HG03460 (cell line): ENCODE measurements at regions not wholly inside any gene's neighbourhood (a gene's known extent, or its start where the extent isn't known, plus 50 kb on each side); places are given as distances from the start of the nearest gene placed in this dataset.

Experiments
- ATAC-seq: cut with Tn5 transposase; IDR thresholded peaks from one replicate; pipeline ENCODE4 v1.9.1; 2021; ENCODE audit not compliant: unreplicated experiment

DNA sequence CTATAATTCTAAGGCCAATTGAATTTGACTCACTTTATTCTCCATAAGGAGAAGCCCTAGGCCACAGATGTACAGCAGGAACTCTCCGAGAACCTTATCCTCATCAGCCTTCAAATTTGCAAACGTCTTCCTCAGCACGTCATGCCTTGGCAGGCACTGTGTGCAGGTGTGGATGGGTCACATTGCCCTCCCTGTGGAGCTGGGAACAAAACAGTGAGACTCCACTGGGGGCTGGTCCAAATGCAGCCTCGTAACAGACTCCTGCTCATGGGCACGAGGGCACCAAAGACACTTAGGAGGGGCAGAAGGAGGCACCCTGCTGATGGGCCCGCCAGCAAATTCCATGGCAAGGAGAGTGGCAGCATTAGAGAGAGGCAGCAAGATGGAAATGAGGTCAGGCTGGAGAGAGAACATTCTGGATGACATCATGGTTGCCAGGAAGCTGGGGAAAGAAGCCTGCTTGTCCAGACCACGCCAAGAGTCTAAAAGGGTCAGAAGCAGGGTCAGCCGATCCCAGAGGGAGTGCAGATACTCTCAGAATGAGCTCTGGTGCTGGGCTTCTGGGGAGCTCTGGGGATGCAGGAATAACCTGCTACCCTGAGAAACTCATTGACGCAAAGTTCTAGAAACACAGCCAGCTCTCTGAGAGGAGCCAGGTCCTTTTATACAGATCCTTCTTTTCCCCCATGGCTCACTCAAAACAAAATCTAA lies 242.2 kb downstream of the B3GLCT start:
- ATAC-seq, result no peak

DNA sequence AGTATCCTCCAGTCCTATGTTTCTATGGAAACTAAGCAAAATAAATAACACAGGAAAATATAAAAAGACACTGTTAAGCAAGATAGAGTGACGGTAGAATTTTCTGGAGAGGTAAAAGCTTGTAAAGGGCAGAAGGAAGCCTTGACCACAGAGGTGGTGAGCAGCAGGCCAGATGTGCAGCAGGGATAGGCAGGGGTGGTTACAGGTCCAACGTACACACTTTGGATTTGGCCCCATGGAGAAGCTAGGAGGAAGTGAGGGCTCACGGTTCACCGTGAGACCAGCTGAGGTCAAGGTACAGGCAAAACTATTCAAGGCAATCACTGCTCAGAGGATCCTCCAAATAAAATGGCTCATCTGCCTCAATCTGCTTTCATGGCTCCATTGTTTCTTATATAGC lies 242.8 kb downstream of the B3GLCT start:
- ATAC-seq, result no peak

DNA sequence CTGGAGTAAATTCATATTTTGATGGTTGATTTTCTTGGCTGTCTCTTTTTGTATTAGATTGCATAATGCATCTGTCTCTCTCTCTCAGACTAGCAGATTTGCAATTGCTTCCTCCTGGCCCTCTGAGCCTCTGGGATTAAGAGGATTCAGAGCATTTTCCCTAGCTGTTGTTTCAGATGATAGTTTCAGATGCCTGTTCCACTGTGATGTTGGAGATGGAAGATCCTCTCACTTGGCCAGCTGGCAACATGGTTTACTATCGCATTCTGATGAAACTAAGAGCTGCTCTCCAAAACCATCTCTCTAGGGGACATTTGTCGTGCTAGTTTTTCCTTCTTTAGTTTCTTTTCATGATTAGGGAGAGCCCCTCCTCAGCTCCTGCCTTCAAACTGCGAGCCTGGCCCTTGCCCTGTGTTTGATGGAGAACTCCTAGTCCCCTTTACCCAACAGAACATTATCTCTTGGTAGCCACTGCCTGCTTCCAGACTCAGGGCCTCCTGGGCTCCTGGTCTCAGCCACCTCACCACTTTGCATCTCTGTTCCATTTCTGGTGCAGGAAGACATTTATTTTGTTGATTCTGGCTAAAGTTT lies 244.6 kb downstream of the B3GLCT start:
- no peak for ATAC-seq

DNA sequence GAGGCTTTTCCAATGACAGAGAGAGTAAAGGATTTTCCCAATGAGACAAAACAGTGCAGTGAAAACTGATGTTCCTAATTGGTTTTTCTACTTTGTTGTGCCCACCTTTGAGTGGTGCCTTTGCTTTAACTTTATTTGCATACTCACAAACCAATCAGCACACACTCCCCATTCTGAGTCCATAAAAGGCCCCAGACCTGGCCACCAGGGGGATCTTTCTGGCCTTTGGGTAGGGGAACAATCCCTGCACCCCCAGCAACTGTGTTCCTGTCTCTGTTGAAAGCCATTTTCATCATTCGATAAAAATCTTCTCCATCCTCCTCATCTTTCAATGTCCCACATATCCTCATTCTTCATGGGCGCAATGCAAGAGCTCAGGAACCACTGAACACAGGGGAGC lies 252.8 kb downstream of the B3GLCT start:
- no peak for ATAC-seq

DNA sequence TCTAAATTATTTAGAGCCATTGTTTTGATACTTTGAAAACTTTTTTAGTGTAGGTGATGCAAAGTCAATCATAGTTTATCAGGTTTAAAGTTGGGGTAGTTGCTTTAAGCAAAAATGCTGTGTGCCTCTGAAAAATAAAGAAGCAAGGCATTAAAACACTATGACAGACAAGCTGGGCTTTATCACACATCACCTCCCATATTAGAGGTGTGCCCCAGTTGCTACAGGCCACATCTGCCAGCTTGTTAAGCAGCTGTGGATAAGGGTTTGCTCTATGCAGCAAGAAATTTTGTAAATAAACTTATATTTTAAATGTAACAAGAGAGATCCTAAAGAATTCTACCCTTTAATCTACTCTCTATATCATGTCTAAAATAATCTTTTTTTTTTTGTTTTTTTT lies 255.8 kb downstream of the B3GLCT start:
- no peak for ATAC-seq

DNA sequence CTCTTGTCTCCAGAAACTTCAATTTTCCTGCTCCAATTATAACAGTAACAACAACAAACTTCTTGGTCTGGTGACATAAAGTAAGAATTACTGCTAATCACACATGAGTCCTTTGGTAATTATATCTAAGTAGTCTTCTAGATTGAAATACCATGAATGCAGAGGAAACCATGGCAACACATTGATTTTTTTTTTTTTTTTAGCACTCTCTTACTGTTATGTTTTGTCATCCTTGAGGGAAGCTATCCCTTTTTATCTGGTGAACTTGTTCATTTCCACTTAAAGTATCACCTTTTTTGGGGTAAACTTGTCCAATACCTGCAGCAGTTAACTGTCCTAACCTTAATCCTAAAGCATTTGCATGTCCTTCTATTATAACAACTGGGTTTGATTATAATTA lies 256.3 kb downstream of the B3GLCT start:
- ATAC-seq, result no peak

DNA sequence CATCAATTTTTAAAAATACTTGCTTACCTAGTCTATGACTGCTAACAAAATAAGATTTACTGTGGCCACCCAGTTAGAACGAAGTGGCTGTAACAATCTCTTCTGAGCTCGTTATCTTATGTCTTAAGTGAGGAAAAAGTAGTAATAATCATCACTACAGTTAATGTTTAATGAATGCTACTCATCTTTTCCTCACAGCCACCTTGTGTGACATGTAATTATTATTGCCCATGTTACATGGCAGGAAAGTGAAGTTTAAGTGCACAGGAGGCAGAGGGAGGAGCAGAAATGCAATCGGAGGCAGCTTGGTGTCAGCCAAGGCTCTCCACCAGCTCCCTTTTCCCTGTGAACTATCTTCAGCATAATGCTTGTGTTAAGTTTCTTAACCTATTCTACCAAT lies 260.3 kb downstream of the B3GLCT start:
- ATAC-seq, result no peak

DNA sequence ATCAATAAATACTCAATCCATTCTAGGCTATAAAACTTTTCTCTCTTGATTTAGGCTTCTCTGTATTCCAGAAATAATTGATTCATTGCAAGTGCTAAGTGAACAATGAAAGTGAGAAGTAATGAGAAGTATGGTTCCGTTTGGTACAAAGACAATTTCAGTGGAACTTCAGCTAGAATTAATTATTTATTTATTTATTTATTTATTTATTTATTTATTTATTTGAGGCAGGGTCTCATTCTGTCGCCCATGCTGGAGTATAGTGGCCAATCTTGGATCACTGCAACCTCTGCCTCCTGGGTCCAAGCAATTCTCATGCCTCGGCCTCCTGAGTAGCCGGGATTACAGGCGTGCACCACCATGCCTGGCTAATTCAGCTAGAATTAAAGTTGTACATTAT lies 262.1 kb downstream of the B3GLCT start:
- no peak for ATAC-seq

DNA sequence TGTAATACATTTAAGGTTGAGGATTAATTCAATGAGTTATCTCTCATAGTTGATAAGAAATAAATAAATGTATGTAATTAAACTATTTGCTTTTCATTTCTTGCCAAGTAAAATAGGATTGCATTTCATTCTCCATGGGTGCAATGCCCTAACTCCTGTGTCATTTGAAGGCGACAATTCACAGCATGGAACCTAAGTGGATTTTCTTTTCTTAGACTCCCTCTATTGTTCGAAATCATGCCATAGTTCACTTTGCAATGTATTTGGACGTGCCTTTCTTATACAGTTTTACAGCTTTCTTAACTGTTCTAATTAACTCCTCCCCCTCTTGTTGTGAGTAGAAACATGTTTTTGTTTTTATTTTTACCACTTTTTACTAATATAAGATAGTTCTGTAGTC lies 263.0 kb downstream of the B3GLCT start:
- no peak for ATAC-seq

DNA sequence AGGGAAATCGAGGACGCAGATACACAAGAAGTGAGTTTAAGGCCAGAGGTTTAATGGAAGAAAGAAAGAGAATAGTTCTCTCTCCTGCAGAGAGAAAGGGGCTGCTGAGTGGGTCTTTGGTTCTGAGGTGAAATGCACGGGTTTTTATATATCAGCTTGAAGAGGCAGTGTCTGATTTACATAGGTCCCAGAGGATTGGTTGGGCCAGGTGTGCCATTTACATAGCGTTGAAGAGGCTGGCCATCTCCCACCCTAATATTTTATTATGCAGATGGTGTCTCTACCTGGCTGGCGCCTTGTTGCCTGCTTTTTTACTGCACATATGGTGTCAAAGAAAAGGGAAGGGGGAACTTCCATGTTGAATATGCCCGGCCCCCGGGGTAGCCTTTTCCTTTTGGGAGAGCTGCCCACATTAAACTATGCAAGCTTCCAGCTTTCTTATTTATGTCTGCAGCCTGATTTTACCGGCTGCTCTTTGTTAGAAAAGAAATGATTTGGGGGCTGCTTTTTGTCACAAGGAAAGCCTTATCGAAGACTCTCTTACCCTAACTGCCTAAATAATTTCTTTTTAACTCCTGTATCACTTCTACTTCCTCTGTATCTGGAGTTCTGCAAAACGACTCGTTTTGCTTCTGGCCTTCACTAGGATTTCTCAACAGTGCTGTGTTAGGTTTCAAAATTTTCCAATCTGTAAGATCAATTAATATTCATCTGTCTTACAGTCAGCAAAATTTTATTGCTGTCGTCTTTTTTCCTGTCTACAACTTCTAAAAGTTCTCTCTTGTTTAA lies 268.5 kb downstream of the B3GLCT start:
- ATAC-seq, result no peak

DNA sequence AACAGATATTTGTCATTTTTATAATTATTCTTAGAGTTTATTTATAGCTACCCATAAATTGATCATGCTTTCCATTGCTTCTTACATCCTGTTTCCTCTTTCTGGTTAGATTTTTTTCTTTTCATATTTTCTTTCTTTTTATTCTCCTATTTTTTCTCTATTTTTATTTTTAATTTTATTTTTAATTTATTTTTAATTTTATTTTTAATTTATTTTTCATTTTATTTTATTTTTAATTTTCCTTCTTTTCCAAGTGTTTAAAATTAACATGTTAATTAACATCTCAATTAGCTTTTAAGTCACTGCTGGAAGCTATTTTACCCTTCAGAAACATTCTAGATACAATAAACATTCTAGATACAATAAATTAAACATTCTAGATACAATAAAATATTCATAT lies 269.6 kb downstream of the B3GLCT start:
- no peak for ATAC-seq

DNA sequence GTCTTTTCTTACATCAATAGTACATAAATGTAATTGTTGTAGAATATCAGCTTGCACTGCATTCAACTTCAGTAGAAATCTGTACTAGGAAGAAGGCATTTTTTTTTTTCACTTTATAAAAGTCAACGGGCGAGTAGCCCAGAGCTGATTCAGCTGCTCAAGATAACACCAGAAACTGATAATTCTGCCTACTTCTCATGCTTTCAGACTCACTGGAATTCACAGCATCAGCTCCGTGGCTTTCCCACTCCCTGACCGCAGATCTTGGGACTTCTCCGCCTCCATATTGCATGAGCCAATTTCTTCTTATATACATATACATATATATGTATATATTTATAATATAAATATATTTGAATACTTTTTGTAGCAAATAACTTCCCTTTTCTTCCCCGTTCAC lies 263.1 kb upstream of the RXFP2 start:
- no peak for ATAC-seq

DNA sequence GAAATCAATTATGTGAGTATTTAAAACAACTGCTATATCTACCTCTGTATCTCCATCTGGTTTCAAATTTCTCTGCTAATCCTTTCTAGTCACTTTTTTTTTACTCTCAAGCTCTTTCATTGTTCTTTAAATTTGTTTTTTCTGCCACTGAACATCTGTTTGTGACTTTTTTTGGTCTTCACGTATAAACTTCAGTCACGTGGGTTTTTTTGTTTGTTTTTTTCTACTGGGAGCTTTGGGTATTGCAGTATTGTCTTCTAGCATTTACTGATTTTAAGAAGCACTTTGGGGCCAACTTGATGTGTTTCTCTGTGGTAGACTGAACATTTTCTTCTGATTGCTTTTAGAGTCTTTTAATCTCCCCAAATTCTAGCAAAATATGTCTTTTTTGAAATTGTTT lies 262.6 kb upstream of the RXFP2 start:
- ATAC-seq, result no peak

DNA sequence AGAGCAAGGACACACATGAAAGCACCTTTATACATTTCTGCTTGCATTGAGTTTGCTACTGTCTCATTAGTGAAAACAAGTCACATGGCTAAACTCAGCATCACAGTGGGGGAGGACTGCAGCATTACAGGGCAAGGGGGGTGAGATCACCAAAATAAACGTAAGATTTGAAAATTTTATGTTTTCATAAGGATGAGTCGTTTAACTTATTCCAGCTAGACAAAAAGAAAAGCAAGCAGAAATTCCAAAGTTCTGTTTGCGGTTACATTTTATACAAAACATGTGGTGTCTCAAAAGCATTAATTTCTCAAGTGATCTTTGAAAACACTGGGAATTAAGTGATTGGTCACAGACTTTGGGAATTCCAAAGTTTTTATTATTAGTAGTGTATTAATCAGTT lies 261.4 kb upstream of the RXFP2 start:
- no peak for ATAC-seq

DNA sequence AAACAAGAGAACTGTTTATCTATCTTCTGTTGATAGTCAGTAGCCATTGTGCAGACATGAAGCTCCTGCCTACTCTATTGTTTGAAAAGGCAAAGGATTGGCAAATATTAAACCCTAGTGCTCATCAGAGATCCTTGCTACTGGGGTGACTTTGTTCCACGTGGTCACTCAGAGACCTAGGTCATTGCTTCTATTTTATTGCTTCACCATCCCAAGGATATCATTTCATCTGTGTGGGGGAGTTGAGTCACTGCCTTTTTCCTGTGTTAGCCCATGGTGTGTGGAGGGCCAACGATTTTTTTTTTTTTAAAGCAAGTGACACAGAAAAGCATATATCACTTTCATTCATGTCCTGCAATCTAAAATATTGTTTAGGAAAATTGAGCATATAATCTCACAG lies 254.1 kb upstream of the RXFP2 start:
- no peak for ATAC-seq

DNA sequence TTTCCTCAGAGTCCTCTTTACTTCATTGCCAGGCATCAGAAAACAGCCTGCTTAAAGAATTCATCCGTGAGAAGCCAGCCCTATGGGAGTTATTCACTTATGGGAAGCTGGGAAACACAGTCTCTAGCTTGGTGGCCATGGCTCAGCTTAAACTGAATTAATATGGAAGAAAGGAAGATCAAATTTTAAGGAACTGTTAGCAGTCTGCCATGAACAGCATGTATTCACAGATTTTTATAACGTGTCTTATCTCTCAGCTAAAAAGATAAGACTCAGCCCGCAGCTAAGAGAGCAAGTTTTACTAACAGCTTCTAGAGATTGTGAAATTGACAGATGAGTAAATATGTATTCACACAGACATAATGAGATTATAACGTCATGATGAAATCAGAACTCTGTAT lies 253.7 kb upstream of the RXFP2 start:
- ATAC-seq, result no peak

DNA sequence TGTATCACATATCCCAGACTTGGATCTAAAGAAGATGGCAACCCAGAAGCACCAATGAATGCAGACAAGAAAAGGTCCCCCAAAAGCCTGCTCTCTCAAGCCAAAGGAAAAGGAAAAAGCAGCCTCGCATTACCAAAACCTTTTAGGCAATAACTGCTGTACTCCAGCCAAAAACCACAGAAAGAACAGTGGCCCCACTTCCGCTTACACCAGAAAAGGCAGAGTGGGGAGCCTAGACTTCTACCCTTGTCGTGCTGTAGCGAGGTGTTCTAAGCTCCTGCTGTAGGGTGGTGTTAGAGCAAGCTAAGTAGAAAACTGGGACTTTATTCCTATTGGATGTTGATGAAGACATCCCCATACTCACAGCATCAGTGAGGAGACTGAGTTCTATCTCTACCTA lies 244.0 kb upstream of the RXFP2 start:
- ATAC-seq, result no peak

DNA sequence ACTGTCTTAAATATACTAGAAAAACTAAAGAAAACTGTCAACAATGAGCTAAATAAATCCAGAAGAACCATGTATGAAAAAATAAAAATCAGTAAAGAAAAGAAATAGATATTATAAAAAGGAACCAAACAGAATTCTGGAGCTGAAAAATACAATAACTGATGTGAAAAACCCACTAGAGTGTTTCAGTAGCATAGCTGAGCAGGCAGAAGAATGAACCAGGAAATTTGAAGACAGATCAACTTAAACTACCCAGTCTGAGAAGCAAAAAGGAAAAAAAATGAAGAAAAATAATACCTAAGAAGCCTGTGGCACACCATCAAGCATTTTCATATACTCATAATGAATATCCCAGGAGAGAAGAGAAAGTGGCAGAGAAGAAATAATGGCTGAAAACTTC lies 240.1 kb upstream of the RXFP2 start:
- ATAC-seq, result no peak

DNA sequence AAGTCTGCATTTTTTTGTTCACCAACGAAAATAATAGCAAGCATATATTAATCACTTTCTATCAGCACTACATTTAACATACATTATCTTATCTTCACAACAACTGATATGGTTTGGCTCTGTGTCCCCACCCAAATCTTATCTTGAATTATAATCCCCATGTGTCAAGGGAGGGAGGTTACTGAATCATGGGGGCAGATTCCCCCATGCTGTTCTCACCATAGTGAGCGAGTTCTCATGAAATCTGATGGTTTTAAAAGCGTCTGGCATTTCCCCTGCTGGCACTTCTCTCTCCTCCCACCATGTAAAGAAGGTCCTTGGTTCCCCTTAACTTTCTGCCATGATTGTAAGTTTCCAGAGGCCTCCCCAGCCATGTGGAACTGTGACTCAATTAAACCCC lies 235.7 kb upstream of the RXFP2 start:
- no peak for ATAC-seq

DNA sequence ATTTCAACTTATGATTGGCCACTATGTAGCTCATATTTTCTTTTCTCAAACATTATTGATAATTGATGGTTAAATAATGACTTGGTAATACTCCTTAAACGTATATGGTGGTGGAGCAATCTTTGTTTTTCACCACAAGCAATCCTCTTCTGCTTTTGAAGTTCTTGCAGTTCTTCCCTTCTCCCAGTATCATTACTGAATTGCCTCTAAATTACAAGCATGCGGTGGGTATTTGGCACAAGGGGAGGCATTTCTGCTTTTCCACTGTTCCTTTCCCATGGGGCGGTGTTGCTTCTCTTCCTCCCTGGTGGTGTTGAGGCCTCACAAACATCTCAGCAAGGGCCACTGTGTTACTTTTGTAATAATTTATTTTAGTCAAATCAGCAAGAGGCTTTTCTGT lies 234.4 kb upstream of the RXFP2 start:
- no peak for ATAC-seq

DNA sequence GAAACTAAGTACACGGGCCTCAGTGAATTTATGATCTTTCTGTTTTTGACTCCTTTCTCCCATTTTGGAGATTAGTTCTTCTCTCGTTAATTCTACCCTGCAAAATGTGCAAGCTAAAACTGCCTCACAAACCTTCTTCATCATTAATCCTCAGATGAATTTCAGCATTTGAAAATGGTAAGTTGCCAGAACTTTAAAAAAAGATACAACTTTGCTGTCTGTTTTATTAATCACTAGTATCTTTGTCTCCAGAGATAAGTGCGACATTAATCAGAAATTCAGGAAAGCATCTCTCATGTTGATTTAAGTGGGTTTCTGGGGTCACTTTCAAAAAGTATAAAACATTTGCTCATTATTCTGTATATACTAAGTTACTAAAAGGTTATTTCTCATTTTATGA lies 227.0 kb upstream of the RXFP2 start:
- ATAC-seq, result no peak

DNA sequence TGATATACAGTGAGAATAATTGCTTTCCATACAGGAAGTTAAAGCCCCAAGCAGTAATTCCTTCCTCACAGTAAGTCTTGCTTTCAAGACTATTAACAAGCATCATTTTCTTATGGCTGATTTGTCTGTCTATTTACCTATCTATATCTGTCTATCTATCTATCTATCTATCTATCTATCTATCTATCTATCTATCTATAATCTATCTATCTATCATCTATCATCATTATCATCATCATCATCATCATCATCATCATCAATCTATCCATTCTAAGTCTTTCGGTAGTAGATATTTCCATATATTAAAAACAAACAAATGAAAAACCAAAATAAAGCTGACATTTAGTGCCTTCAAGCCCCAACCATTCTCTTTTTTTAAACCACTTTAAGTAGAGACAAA lies 224.4 kb upstream of the RXFP2 start:
- no peak for ATAC-seq
